ENCODE measurements at regions not wholly inside any gene's neighbourhood (a gene's known extent, or its start where the extent isn't known, plus 50 kb on each side); places are given as distances from the start of the nearest gene placed in this dataset.

- intact Hi-C loops (cut with DNase I), result no loop called here
- 2 to 3% (median 3%) methylated on average over 44 to 62 of the region's 62 CpGs for WGBS, 3 donors
- no peak for DNase-seq
- Histone ChIP-seq H3K36me3 (no peaks in the 10 kb centered on the region), H3K9me3 (no peaks in the 10 kb centered on the region), H3K4me1 (ENCODE audit: insufficient read depth) (peaks cover 7% of the 10 kb centered on the region), H3K27me3 (no peaks in the 10 kb centered on the region), H3K4me3 (peak overlapping the region; percentile 38), H3K27ac (no peak overlapping the region)
- TF ChIP-seq EP300 (IDR thresholded peaks at IDR 0.05), result no peak
- no peak for TF ChIP-seq CTCF (IDR thresholded peaks at IDR 0.05)
- no peak for TF ChIP-seq POLR2A (IDR thresholded peaks at IDR 0.05)
Measured at GRCh38 chr17:72591289-72592241, 470.7 kb downstream of the SOX9 start.

GRCh38 chr17:72592242-72592966 lies 471.6 kb downstream of the SOX9 start:
- peak overlapping the region; percentile 38 for H3K4me3 ChIP-seq
- intact Hi-C loops (cut with DNase I), result no loop called here
- H3K4me1 ChIP-seq (ENCODE audit: insufficient read depth), result peaks cover 7% of the 10 kb centered on the region
- no peaks in the 10 kb centered on the region for H3K27me3 ChIP-seq
- H3K36me3 ChIP-seq, result no peaks in the 10 kb centered on the region
- WGBS, 3 donors, result 0 to 1% (median 1%) methylated on average over 61 to 71 of the region's 71 CpGs
- DNase-seq, result peak in 1 of 5 donors; percentile 30
- TF ChIP-seq EP300 (IDR thresholded peaks at IDR 0.05) (no peak), CTCF (IDR thresholded peaks at IDR 0.05) (no peak), POLR2A (IDR thresholded peaks at IDR 0.05) (no peak)
- no peaks in the 10 kb centered on the region for H3K9me3 ChIP-seq
- no peak overlapping the region for H3K27ac ChIP-seq

GRCh38 chr17:72592967-72593325 lies 472.1 kb downstream of the SOX9 start:
- no peak overlapping the region for H3K4me3 ChIP-seq
- H3K27me3 ChIP-seq, result no peaks in the 10 kb centered on the region
- H3K36me3 ChIP-seq, result no peaks in the 10 kb centered on the region
- H3K9me3 ChIP-seq, result no peaks in the 10 kb centered on the region
- no peak for DNase-seq
- peaks cover 7% of the 10 kb centered on the region for H3K4me1 ChIP-seq (ENCODE audit: insufficient read depth)
- WGBS, 3 donors, result 82 to 84% (median 83%) methylated on average over 9 of the region's 9 CpGs
- TF ChIP-seq CTCF (IDR thresholded peaks at IDR 0.05), result no peak
- no peak for TF ChIP-seq EP300 (IDR thresholded peaks at IDR 0.05)
- no peak for TF ChIP-seq POLR2A (IDR thresholded peaks at IDR 0.05)
- intact Hi-C loops (cut with DNase I), result no loop called here
- no peak overlapping the region for H3K27ac ChIP-seq

GRCh38 chr17:72594248-72594647 lies 473.4 kb downstream of the SOX9 start:
- WGBS, 3 donors, result 53 to 57% (median 54%) methylated on average over 9 of the region's 9 CpGs
- H3K36me3 ChIP-seq, result no peaks in the 10 kb centered on the region
- H3K4me3 ChIP-seq, result no peak overlapping the region
- TF ChIP-seq EP300 (IDR thresholded peaks at IDR 0.05) (no peak), POLR2A (IDR thresholded peaks at IDR 0.05) (no peak), CTCF (IDR thresholded peaks at IDR 0.05) (no peak)
- peaks cover 7% of the 10 kb centered on the region for H3K4me1 ChIP-seq (ENCODE audit: insufficient read depth)
- no peak for DNase-seq
- H3K9me3 ChIP-seq, result no peaks in the 10 kb centered on the region
- H3K27me3 ChIP-seq, result no peaks in the 10 kb centered on the region
- intact Hi-C loops (cut with DNase I), result no loop called here
- H3K27ac ChIP-seq, result no peak overlapping the region

Measured in ovary (tissue), 7 donors.